SK-N-SH (cell line): ENCODE measurements at regions not wholly inside any gene's neighbourhood (a gene's known extent, or its start where the extent isn't known, plus 50 kb on each side); places are given as distances from the start of the nearest gene placed in this dataset.

Source experiments
- CTCF ChIA-PET: fragments of 300-600, 350-600 bp; formaldehyde crosslinking; extraction: SDS; loops from one replicate; lab custom pipeline; 2021; lab: Yijun Ruan, JAX
- POLR2A ChIA-PET: fragments of 350-600 bp; sonication (Branson Sonifier 250); formaldehyde crosslinking; extraction: SDS; loops from one replicate; lab custom pipeline; 2020; ENCODE audit warnings: antibody characterized with exemption, inconsistent platforms; lab: Yijun Ruan, JAX
- DNase-seq: peaks from one replicate; pipeline ENCODE4 v3.0.0; 2012
- H2AFZ ChIP-seq: fragments of 200-600 bp; sonication (generic); 2 replicates; pipeline ENCODE4 v1.8.1; 2016; ENCODE audit warnings: antibody characterized with exemption, mild to moderate bottlenecking, low read depth
- H3F3A ChIP-seq: fragments of 200-600 bp; sonication (generic); replicated peaks from 2 replicates; pipeline ENCODE3; 2016; ENCODE audit warnings: antibody characterized with exemption, mild to moderate bottlenecking; ENCODE audit not compliant: insufficient read depth
- H3K27ac ChIP-seq, 2 experiments: fragments of 200-500 bp in 1 of 2; fragments of 200-600 bp in 1 of 2; sonication (Bioruptor generic) in 1 of 2; sonication (generic), shearing (Covaris generic) in 1 of 2; 2 replicates each; pipeline versions ENCODE4 v1.5.1 to v1.6.1; 2014 to 2016; ENCODE audit warnings: low read depth in 2 of 2, inconsistent platforms in 1 of 2, low read length in 1 of 2, mild to moderate bottlenecking in 1 of 2, mixed read lengths in 1 of 2
- H3K27me3 ChIP-seq: fragments of 200-600 bp; sonication (generic), shearing (Covaris generic); 2 replicates; pipeline ENCODE4 v1.6.1; 2016; ENCODE audit warnings: mixed run types; ENCODE audit not compliant: insufficient read depth
- H3K36me3 ChIP-seq, 2 experiments: fragments of 200-500 bp in 1 of 2; fragments of 200-600 bp in 1 of 2; sonication (Bioruptor generic) in 1 of 2; sonication (generic) in 1 of 2; replicated peaks in 1 of 2; 2 replicates each; pipeline versions ENCODE3 to v1.5.1; 2014 to 2016; ENCODE audit warnings: low read length in 1 of 2, mild to moderate bottlenecking in 1 of 2; ENCODE audit not compliant: insufficient read depth in 2 of 2, control insufficient read depth in 1 of 2
- H3K4me1 ChIP-seq, 2 experiments: fragments of 200-500 bp in 1 of 2; fragments of 200-600 bp in 1 of 2; sonication (Bioruptor generic) in 1 of 2; sonication (generic), shearing (Covaris generic) in 1 of 2; 2 replicates each; pipeline versions ENCODE4 v1.5.1 to v1.6.1; 2014 to 2016; ENCODE audit warnings: low read depth in 1 of 2, low read length in 1 of 2, mixed run types in 1 of 2; ENCODE audit not compliant: insufficient read depth in 2 of 2, control insufficient read depth in 1 of 2
- H3K4me2 ChIP-seq: fragments of 200-600 bp; sonication (generic), shearing (Covaris generic); 2 replicates; pipeline ENCODE4 v1.6.1; 2017; ENCODE audit warnings: mixed run types
- H3K4me3 ChIP-seq, 2 experiments: fragments of 200-500 bp in 1 of 2; fragments of 200-600 bp in 1 of 2; sonication (Bioruptor generic) in 1 of 2; sonication (generic), shearing (Covaris generic) in 1 of 2; 2 replicates each; pipeline versions ENCODE4 v1.5.1 to v1.8.1; 2014 to 2016; ENCODE audit warnings: low read depth in 2 of 2, inconsistent platforms in 1 of 2, low read length in 1 of 2, mild to moderate bottlenecking in 1 of 2, mixed read lengths in 1 of 2, moderate library complexity in 1 of 2
- H3K79me2 ChIP-seq: fragments of 200-600 bp; sonication (generic); 2 replicates; pipeline ENCODE4 v1.8.1; 2017; ENCODE audit warnings: mild to moderate bottlenecking; ENCODE audit not compliant: insufficient read depth
- H3K9ac ChIP-seq: fragments of 200-600 bp; sonication (generic); 2 replicates; pipeline ENCODE4 v1.6.1; 2017; ENCODE audit warnings: mixed run types
- H3K9me2 ChIP-seq: fragments of 200-600 bp; sonication (generic); 2 replicates; pipeline ENCODE4 v1.6.1; 2017; ENCODE audit warnings: mixed run types
- H3K9me3 ChIP-seq: fragments of 200-600 bp; sonication (generic); 2 replicates; pipeline ENCODE4 v1.6.1; 2017; ENCODE audit warnings: mixed run types, mild to moderate bottlenecking, moderate library complexity
- H4K20me1 ChIP-seq: fragments of 200-600 bp; sonication (generic); 2 replicates; pipeline ENCODE4 v1.6.1; 2017; ENCODE audit warnings: mild to moderate bottlenecking, mixed run types; ENCODE audit not compliant: insufficient read depth
- CHD2 ChIP-seq: fragments of 150-350 bp; IDR thresholded peaks from 2 replicates; pipeline ENCODE4 v1.6.1; 2018; ENCODE audit warnings: low read length; ENCODE audit not compliant: partially characterized antibody
- FOSL2 ChIP-seq: IDR thresholded peaks from 2 replicates; pipeline ENCODE4 v1.4.0; 2012; ENCODE audit warnings: low read depth, mild to moderate bottlenecking, moderate library complexity, borderline replicate concordance
- GATA2 ChIP-seq: sonication (generic); formaldehyde crosslinking; IDR thresholded peaks from 2 replicates; pipeline ENCODE4 v1.5.0; 2020; ENCODE audit warnings: mild to moderate bottlenecking, missing genetic modification reagents
- JUND ChIP-seq: IDR thresholded peaks from 2 replicates; pipeline ENCODE4 v1.4.0; 2012
- MAX ChIP-seq: IDR thresholded peaks from 2 replicates; pipeline ENCODE4 v1.4.0; 2012; ENCODE audit warnings: low read depth
- MXI1 ChIP-seq: IDR thresholded peaks from 2 replicates; pipeline ENCODE4 v1.6.1; 2012; ENCODE audit warnings: mild to moderate bottlenecking, low read depth, low read length, improper control_type of control experiment
- NFIC ChIP-seq: IDR thresholded peaks from 2 replicates; pipeline ENCODE4 v1.4.0; 2012; ENCODE audit warnings: borderline replicate concordance
- NRF1 ChIP-seq: IDR thresholded peaks from 2 replicates; pipeline ENCODE4 v1.6.1; 2012; ENCODE audit warnings: low read depth, mild to moderate bottlenecking, low read length
- RAD21 ChIP-seq: IDR thresholded peaks from 2 replicates; pipeline ENCODE4 v1.6.1; 2012; ENCODE audit warnings: mild to moderate bottlenecking, low read length
- RCOR1 ChIP-seq: fragments of 150-350 bp; IDR thresholded peaks from 2 replicates; pipeline ENCODE4 v1.6.1; 2017; ENCODE audit warnings: antibody characterized with exemption, low read length
- REST ChIP-seq: IDR thresholded peaks from 2 replicates; pipeline ENCODE4 v1.6.1; 2012; ENCODE audit warnings: mild to moderate bottlenecking, low read depth, low read length, moderate library complexity
- RFX5 ChIP-seq: IDR thresholded peaks from 2 replicates; pipeline ENCODE4 v1.6.1; 2012; ENCODE audit warnings: mild to moderate bottlenecking, improper control_type of control experiment, low read length
- RXRA ChIP-seq: IDR thresholded peaks from 2 replicates; pipeline ENCODE4 v1.4.0; 2012; ENCODE audit warnings: low read depth, mild to moderate bottlenecking, borderline replicate concordance
- SIN3A ChIP-seq: IDR thresholded peaks from 2 replicates; pipeline ENCODE4 v1.6.1; 2012; ENCODE audit warnings: low read depth, mild to moderate bottlenecking, low read length, moderate library complexity, borderline replicate concordance
- TCF12 ChIP-seq: IDR thresholded peaks from 2 replicates; pipeline ENCODE4 v1.4.0; 2012
- TEAD4 ChIP-seq: IDR thresholded peaks from 2 replicates; pipeline ENCODE4 v1.4.0; 2012; ENCODE audit warnings: mild to moderate bottlenecking, borderline replicate concordance; ENCODE audit not compliant: insufficient read depth
- USF1 ChIP-seq: IDR thresholded peaks from 2 replicates; pipeline ENCODE4 v1.4.0; 2012; ENCODE audit warnings: low read depth, borderline replicate concordance
- USF2 ChIP-seq: fragments of 150-350 bp; IDR thresholded peaks from 2 replicates; pipeline ENCODE4 v1.6.1; 2017; ENCODE audit warnings: antibody characterized with exemption, low read length, low read depth, borderline replicate concordance
- YY1 ChIP-seq: IDR thresholded peaks from 2 replicates; pipeline ENCODE4 v1.4.0; 2012; ENCODE audit warnings: low read depth, mild to moderate bottlenecking
- WGBS: methylation state at CpG from one replicate; pipeline ENCODE4 v1.1.6; 2017; ENCODE audit warnings: low lambda C conversion rate; 5-methylcytosine and 5-hydroxymethylcytosine counted together

- no peak for DNase-seq
- Histone ChIP-seq H3K9me3 (no peaks in the 10 kb centered on the region), H3K9ac (no peak overlapping the region), H3K27me3 (no peaks in the 10 kb centered on the region), H3F3A (no peaks in the 10 kb centered on the region), H3K79me2 (no peaks in the 10 kb centered on the region), H3K4me1 (no peaks in the 10 kb centered on the region), H3K4me2 (no peak overlapping the region), H3K9me2 (no peaks in the 10 kb centered on the region), H2AFZ (no peak overlapping the region), H3K4me3 (no peak overlapping the region), H4K20me1 (no peaks in the 10 kb centered on the region), H3K36me3 (no peaks in the 10 kb centered on the region), H3K27ac (no peak overlapping the region)
- POLR2A ChIA-PET = no interaction called here
- no peak for TF ChIP-seq MXI1
- no peak for TF ChIP-seq FOSL2
- TF ChIP-seq USF2 = no peak
- no peak for TF ChIP-seq TEAD4
- no peak for TF ChIP-seq SIN3A
- no peak for TF ChIP-seq REST
- no peak for TF ChIP-seq YY1
- no peak for TF ChIP-seq RCOR1
- no peak for TF ChIP-seq NFIC
- TF ChIP-seq RXRA = no peak
- TF ChIP-seq USF1 = no peak
- TF ChIP-seq TCF12 = no peak
- WGBS = 3% methylated on average over 4 of the region's 4 CpGs
- CTCF ChIA-PET = no interaction called here
Observed at GRCh38 chr2:83478037-83478436, 981.0 kb downstream of the SUCLG1 start.

- Histone ChIP-seq H3F3A (no peaks in the 10 kb centered on the region), H3K9me2 (no peaks in the 10 kb centered on the region), H3K4me3 (no peak overlapping the region), H4K20me1 (no peaks in the 10 kb centered on the region), H3K9ac (no peak overlapping the region), H3K27me3 (no peaks in the 10 kb centered on the region), H3K36me3 (no peaks in the 10 kb centered on the region), H2AFZ (no peak overlapping the region), H3K9me3 (no peaks in the 10 kb centered on the region), H3K4me2 (no peak overlapping the region), H3K4me1 (no peaks in the 10 kb centered on the region), H3K79me2 (no peaks in the 10 kb centered on the region), H3K27ac (no peak overlapping the region)
- ChIA-PET CTCF (interaction anchor here (0.6 kb wide), 1 partner anchor 991 kb away, joined by 3 read pairs; no protein-coding TSS in a partner anchor), POLR2A (no interaction called here)
- TF ChIP-seq RAD21 = no peak
- no peak for TF ChIP-seq JUND
- TF ChIP-seq MAX = no peak
- TF ChIP-seq FOSL2 = no peak
- TF ChIP-seq CHD2 = no peak
- no peak for TF ChIP-seq RFX5
- no peak for TF ChIP-seq GATA2 (CRISPR knock-in tag)
- no peak for TF ChIP-seq USF2
- TF ChIP-seq REST = no peak
- no peak for TF ChIP-seq NRF1
- DNase-seq = no peak
- whole genome bisulfite sequencing = 5% methylated on average over 2 of the region's 2 CpGs
Observed at GRCh38 chr2:83475371-83475770, 983.7 kb downstream of the SUCLG1 start.
